GM18508 (cell line): ENCODE measurements at regions not wholly inside any gene's neighbourhood (a gene's known extent, or its start where the extent isn't known, plus 50 kb on each side); places are given as distances from the start of the nearest gene placed in this dataset.

Experiments
- ATAC-seq: cut with Tn5 transposase; IDR thresholded peaks from one replicate; pipeline ENCODE4 v1.9.1; 2021; ENCODE audit warnings: moderate number of reproducible peaks; ENCODE audit not compliant: insufficient read depth, unreplicated experiment

GRCh38 chr4:19300213-19300612, 951.5 kb upstream of the SLIT2 start:
- ATAC-seq: no peak

GRCh38 chr4:19298998-19299397, 952.7 kb upstream of the SLIT2 start:
- ATAC-seq: no peak

- ATAC-seq: no peak
Observed at GRCh38 chr4:19293781-19294180, 957.9 kb upstream of the SLIT2 start.

GRCh38 chr4:19293080-19293479, 958.6 kb upstream of the SLIT2 start:
- ATAC-seq: no peak

- ATAC-seq: no peak
Observed at GRCh38 chr4:19286924-19287323, 964.8 kb upstream of the SLIT2 start.

- ATAC-seq: no peak
Observed at GRCh38 chr4:19285146-19285545, 966.6 kb upstream of the SLIT2 start.

GRCh38 chr4:19278665-19279064, 973.0 kb upstream of the SLIT2 start:
- ATAC-seq: no peak

GRCh38 chr4:19266566-19266965, 985.1 kb upstream of the SLIT2 start:
- ATAC-seq: no peak

GRCh38 chr4:19262467-19262866, 989.2 kb upstream of the SLIT2 start:
- no peak for ATAC-seq

- no peak for ATAC-seq
Observed at GRCh38 chr4:19260346-19260745, 991.4 kb upstream of the SLIT2 start.

GRCh38 chr4:19259920-19260319, 991.8 kb upstream of the SLIT2 start:
- no peak for ATAC-seq

GRCh38 chr4:19256823-19257222, 994.9 kb upstream of the SLIT2 start:
- ATAC-seq: no peak

- no peak for ATAC-seq
Observed at GRCh38 chr4:19254486-19254885, 997.2 kb upstream of the SLIT2 start.

- no peak for ATAC-seq
Observed at GRCh38 chr4:19248023-19248422, 1003.7 kb upstream of the SLIT2 start.

GRCh38 chr4:19241895-19242294, 1009.8 kb upstream of the SLIT2 start:
- ATAC-seq: no peak

- no peak for ATAC-seq
Observed at GRCh38 chr4:19239565-19239964, 1012.1 kb upstream of the SLIT2 start.

GRCh38 chr4:19236473-19236872, 1015.2 kb upstream of the SLIT2 start:
- no peak for ATAC-seq

- no peak for ATAC-seq
Observed at GRCh38 chr4:19230906-19231545, 1020.7 kb upstream of the SLIT2 start.

GRCh38 chr4:19227701-19228100, 1024.0 kb upstream of the SLIT2 start:
- ATAC-seq: no peak

GRCh38 chr4:19224820-19225219, 1026.9 kb upstream of the SLIT2 start:
- ATAC-seq: no peak

- no peak for ATAC-seq
Observed at GRCh38 chr4:19216476-19216875, 1035.2 kb upstream of the SLIT2 start.

- no peak for ATAC-seq
Observed at GRCh38 chr4:19214591-19215186, 1037.0 kb upstream of the SLIT2 start.
